Bone marrow (tissue), 2 donors: ENCODE measurements at regions not wholly inside any gene's neighbourhood (a gene's known extent, or its start where the extent isn't known, plus 50 kb on each side); places are given as distances from the start of the nearest gene placed in this dataset.
A peak's percentile ranks its signal among the peaks of the same experiment; 100 is the strongest.

Experiments
- DNase-seq, 2 donors: peaks; one replicate each; lab custom pipeline; 2025; lab: John Stamatoyannopoulos, UW

GRCh38 chr3:11089931-11090330, 64.4 kb upstream of the HRH1 start:
- no peak for DNase-seq

GRCh38 chr3:11090551-11090950, 63.7 kb upstream of the HRH1 start:
- DNase-seq = no peak

- no peak for DNase-seq
Measured at GRCh38 chr3:11091088-11091590, 63.2 kb upstream of the HRH1 start.

DNA sequence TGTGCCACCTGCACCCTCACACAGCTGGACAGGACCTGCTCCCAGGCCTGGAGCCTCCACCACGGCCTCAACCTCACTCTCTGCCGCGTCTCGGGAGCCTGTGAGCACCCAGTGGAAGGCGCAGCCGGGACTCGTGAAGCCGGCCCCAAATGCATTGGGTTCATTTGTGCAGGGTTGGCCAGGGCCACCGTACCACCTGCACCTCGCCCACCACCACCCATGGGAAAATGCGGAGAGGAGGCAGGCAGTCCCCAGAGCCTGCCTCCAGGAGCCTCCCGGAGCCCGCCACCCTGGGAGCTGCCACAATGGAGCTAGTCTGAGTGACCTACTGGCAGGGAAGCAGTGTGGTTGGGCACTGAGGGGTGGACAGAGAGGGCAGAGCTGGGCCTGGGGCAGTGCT, 62.5 kb upstream of the HRH1 start:
- no peak for DNase-seq

GRCh38 chr3:11093823-11094340, 60.4 kb upstream of the HRH1 start:
- DNase-seq = no peak

GRCh38 chr3:11095932-11096265, 58.4 kb upstream of the HRH1 start:
- DNase-seq = no peak

DNA sequence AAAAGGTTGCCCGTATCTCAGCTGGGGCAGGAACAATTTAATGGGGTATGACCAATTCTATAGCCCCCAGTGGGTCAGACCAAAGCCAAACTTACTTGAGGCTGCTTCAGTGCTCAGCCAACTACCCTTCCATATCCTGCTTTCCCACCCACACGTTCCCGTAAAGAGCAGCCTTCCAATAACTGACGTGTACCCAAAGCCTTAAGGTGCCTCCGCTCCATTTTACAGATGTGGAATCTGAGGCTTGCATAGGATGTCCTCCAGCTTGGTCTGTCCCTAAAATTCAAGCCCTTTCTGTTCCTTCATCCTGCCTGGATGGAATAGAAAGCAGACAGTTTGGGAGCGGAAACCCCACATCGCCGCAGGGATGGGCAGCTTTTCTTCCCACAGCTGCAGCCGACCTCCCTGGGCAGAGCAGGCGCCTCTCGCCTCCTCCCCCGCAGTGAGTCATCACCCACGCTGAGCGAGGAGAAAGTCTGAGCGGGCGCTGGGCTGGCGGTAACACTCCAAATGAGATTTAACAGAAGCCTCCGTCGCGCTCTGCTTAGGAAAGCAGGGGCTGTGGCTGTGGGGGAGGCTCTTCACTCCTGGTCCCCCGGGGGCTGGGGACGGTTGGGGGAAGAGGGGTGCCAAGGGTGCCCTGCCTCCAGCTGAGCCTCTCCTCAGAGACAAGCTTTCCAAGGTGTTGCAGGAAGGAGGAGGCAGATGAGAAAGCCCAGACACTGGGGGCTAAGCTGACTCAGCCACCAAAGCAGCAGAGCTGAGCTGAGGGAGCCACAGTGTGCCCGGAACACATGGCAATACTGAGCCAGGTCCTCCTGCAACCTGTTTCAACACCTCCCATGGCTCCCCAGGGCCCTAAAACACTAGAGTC, 57.8 kb upstream of the HRH1 start:
- peak; percentile 60 to 87 for DNase-seq

GRCh38 chr3:11099306-11099705, 55.0 kb upstream of the HRH1 start:
- no peak for DNase-seq
